Heart left ventricle (tissue), 16 donors: ENCODE measurements at regions not wholly inside any gene's neighbourhood (a gene's known extent, or its start where the extent isn't known, plus 50 kb on each side); places are given as distances from the start of the nearest gene placed in this dataset.

Source experiments
- ATAC-seq, 4 donors: fragments of 200-7000 bp; cut with Tn5 transposase; one replicate each; pipeline ENCODE4 v1.9.1; 2020 to 2022; ENCODE audit warnings: moderate library complexity in 4 of 4, mild to moderate bottlenecking in 3 of 4, moderate number of reproducible peaks in 1 of 4
- DNase-seq, 5 donors: peaks; one replicate each; pipeline ENCODE4 v3.0.0-alpha.2; 2020
- H3K27ac ChIP-seq, 12 donors: fragments of 200-600 bp; sonication (generic) in 4 of 12; one replicate each; pipeline versions ENCODE4 v1.5.0 to v1.8.0; 2016 to 2022; ENCODE audit warnings: mild to moderate bottlenecking in 2 of 12
- H3K27me3 ChIP-seq, 9 donors: fragments of 200-600 bp; sonication (generic) in 2 of 9; one replicate each; pipeline versions ENCODE4 v1.5.1 to v1.8.0; 2016 to 2022; ENCODE audit warnings: mild to moderate bottlenecking in 3 of 9
- H3K36me3 ChIP-seq, 9 donors: fragments of 200-600 bp; sonication (generic) in 2 of 9; one replicate each; pipeline versions ENCODE4 v1.5.0 to v1.8.0; 2018 to 2022; ENCODE audit warnings: mild to moderate bottlenecking in 2 of 9
- H3K4me1 ChIP-seq, 12 donors: fragments of 200-600 bp; sonication (generic) in 4 of 12; one replicate each; pipeline versions ENCODE4 v1.5.0 to v1.8.0; 2016 to 2022; ENCODE audit warnings: mild to moderate bottlenecking in 3 of 12
- H3K4me3 ChIP-seq, 12 donors: fragments of 200-600 bp; sonication (generic) in 4 of 12; one replicate each; pipeline versions ENCODE4 v1.5.0 to v1.8.0; 2017 to 2022; ENCODE audit warnings: mild to moderate bottlenecking in 9 of 12, moderate library complexity in 4 of 12
- H3K9me3 ChIP-seq, 12 donors: fragments of 200-600 bp; sonication (generic) in 4 of 12; one replicate each; pipeline versions ENCODE4 v1.5.0 to v1.8.0; 2016 to 2022; ENCODE audit warnings: mild to moderate bottlenecking in 1 of 12
- POLR2A ChIP-seq, 2 donors: fragments of 450-650 bp; IDR thresholded peaks; one replicate each; pipeline ENCODE4 v1.6.1; 2017; ENCODE audit warnings: antibody characterized with exemption in 2 of 2, mild to moderate bottlenecking in 2 of 2, moderate library complexity in 2 of 2
- WGBS, 4 donors: extraction: QIAGEN DNeasy Blood & Tissue Kit in 2 of 4; methylation state at CpG; one replicate each; pipeline versions ENCODE4 v1.1.5 to v1.1.7; 2013 to 2018; 5-methylcytosine and 5-hydroxymethylcytosine counted together
- intact Hi-C, 10 donors: fragments of 100-400 bp; cut with DNase I; formaldehyde crosslinking; loops; one replicate each; pipeline versions ENCODE4 v1.11.1 to v1.14.2; 2022
- TF ChIP-seq, protein P1 (sequence below), 12 donors: fragments of 200-600 bp; sonication (generic) in 4 of 12; IDR thresholded peaks; one replicate each; pipeline versions ENCODE4 v1.5.0 to v1.8.0; 2018 to 2022; ENCODE audit warnings: antibody characterized with exemption in 12 of 12, mild to moderate bottlenecking in 5 of 12
- donor health status: ischemic (EF 13 %, LVEDD 7.1; RV severe dilation, severe dysfunction).
- donor health status: healthy with polysubstance abuse.
- donor health status: DM: no; HTN: yes; CAD: no.
- donor health status: DM: no; HTN: no; CAD: no.
- donor health status: ischemic (EF 25% LVEDD 6.9; RV normal size, moderate dysfunction).
- donor health status: ischemic (EF 25% LVEDD 5.7; RV mildly dilated, moderate dysfunction).
- donor health status: healthy.
- donor health status: DM: yes; HTN: yes; CAD: no.
- donor health status: ischemic (EF 35%, LVEDD 5.7; RV mildly dilated, moderate dysfunction).
- donor health status: nonischemic (EF 11% LVEDD 7.7; RV severe dilation, severe dysfunction).
- donor health status: DM: yes; HTN: yes; CAD: no.
- donor health status: PGD.
- donor health status: ischemic (EF 29% LVEDD 5.4; RV normal size, mild dysfunction).
- donor health status: nonischemic (EF 23%, LVEDD 6.1; RV moderate dilation, normal function).

DNA sequence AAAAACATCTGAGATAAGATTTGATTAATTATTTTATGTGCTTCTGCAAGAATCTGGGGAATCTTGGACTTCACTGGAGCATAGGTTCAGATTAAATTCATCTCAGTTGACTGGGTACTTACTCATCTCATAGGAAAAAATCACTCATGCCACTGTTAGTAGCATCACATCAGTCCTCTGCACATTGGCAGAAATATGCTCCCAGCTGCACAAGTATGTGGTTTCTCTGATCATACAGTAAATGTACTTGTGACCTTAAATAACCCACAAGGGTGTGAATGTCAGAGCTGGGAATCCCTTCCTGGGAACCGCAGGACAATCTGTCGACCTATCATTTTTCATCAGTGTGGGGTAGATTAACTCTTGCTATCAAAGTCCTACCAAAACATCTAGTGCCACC is 203.7 kb upstream of the SLC24A2 start:
- DNase-seq: no peak
- WGBS, 4 donors: 19 to 32% (median 28%) methylated on average over 2 of the region's 2 CpGs
- Histone ChIP-seq H3K36me3 (no peaks in the 10 kb centered on the region), H3K4me3 (no peak overlapping the region), H3K4me1 (no peaks in the 10 kb centered on the region), H3K9me3 (no peaks in the 10 kb centered on the region), H3K27ac (no peak overlapping the region), H3K27me3 (no peaks in the 10 kb centered on the region)
- no peak for TF ChIP-seq POLR2A (IDR thresholded peaks at IDR 0.05)
- TF ChIP-seq, protein P1, sequence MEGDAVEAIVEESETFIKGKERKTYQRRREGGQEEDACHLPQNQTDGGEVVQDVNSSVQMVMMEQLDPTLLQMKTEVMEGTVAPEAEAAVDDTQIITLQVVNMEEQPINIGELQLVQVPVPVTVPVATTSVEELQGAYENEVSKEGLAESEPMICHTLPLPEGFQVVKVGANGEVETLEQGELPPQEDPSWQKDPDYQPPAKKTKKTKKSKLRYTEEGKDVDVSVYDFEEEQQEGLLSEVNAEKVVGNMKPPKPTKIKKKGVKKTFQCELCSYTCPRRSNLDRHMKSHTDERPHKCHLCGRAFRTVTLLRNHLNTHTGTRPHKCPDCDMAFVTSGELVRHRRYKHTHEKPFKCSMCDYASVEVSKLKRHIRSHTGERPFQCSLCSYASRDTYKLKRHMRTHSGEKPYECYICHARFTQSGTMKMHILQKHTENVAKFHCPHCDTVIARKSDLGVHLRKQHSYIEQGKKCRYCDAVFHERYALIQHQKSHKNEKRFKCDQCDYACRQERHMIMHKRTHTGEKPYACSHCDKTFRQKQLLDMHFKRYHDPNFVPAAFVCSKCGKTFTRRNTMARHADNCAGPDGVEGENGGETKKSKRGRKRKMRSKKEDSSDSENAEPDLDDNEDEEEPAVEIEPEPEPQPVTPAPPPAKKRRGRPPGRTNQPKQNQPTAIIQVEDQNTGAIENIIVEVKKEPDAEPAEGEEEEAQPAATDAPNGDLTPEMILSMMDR (IDR thresholded peaks at IDR 0.05): no peak
- intact Hi-C loops: no loop called here
- no peak for ATAC-seq

DNA sequence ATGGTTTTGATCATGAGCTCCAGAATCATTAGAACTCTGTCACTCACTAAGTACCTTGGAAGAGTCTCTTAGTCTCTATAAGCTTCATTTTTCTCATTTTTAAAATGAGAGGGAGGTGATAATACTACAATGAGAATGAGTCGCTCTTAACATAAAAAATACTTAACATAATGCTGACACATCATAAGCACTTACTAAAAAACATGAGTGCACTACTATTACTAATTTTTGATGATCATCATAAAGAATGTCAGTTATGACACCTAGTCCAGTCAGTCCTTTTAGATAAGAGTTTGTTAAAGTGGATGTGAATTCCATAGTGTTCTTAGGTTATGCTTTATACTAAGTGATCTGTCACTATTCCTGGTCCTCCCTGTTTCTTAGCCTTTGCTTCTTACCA is 200.4 kb upstream of the SLC24A2 start:
- Histone ChIP-seq H3K4me3 (no peak overlapping the region), H3K9me3 (no peaks in the 10 kb centered on the region), H3K27ac (no peak overlapping the region), H3K36me3 (no peaks in the 10 kb centered on the region), H3K27me3 (no peaks in the 10 kb centered on the region), H3K4me1 (no peaks in the 10 kb centered on the region)
- ATAC-seq (no peak), DNase-seq (no peak)
- no peak for TF ChIP-seq POLR2A (IDR thresholded peaks at IDR 0.05)
- TF ChIP-seq, protein P1 (IDR thresholded peaks at IDR 0.05): no peak
- intact Hi-C loops: no loop called here
- WGBS, 4 donors: 92 to 99% (median 97%) methylated on average over 1 of the region's 1 CpG

- WGBS, 4 donors: 67 to 82% (median 71%) methylated on average over 2 of the region's 2 CpGs
- no peaks in the 10 kb centered on the region for H3K9me3 ChIP-seq
- H3K4me3 ChIP-seq: no peak overlapping the region
- TF ChIP-seq POLR2A (IDR thresholded peaks at IDR 0.05): no peak
- TF ChIP-seq, protein P1 (IDR thresholded peaks at IDR 0.05): no peak
- intact Hi-C loops: no loop called here
- H3K4me1 ChIP-seq: no peaks in the 10 kb centered on the region
- H3K27ac ChIP-seq: no peak overlapping the region
- no peaks in the 10 kb centered on the region for H3K36me3 ChIP-seq
- ATAC-seq: no peak
- DNase-seq: no peak
- H3K27me3 ChIP-seq: no peaks in the 10 kb centered on the region
These were observed 199.4 kb upstream of the SLC24A2 start for GRCh38 chr9:19988281-19988680.

DNA sequence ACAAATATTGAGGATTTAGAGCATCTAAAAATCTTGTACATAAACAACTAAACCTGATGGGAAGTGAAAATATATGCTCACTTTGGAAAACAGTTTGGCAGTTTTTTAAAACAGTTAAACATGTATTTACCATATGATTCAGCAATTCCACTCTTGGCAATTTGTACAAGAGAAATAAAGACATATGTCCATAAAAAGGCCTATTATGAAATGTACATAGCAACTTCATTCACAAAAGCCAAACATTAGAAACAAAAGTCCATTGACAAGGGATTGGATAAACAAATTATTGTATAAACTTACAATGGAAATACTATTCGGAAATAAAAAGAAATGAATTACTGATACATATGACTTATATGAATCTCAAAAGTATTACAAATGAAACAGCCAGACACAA is 196.2 kb upstream of the SLC24A2 start:
- no peak for TF ChIP-seq POLR2A (IDR thresholded peaks at IDR 0.05)
- TF ChIP-seq, protein P1 (IDR thresholded peaks at IDR 0.05): no peak
- ATAC-seq: no peak
- no peaks in the 10 kb centered on the region for H3K36me3 ChIP-seq

More for the DNA sequence above, 196.2 kb upstream of the SLC24A2 start:
- intact Hi-C loops: no loop called here
- no peak overlapping the region for H3K27ac ChIP-seq
- 92 to 96% (median 95%) methylated on average over 1 of the region's 1 CpG for WGBS, 4 donors
- no peaks in the 10 kb centered on the region for H3K4me1 ChIP-seq
- no peak overlapping the region for H3K4me3 ChIP-seq
- H3K27me3 ChIP-seq: no peaks in the 10 kb centered on the region
- no peaks in the 10 kb centered on the region for H3K9me3 ChIP-seq
- DNase-seq: no peak
